ENCODE measurements at regions not wholly inside any gene's neighbourhood (a gene's known extent, or its start where the extent isn't known, plus 50 kb on each side); places are given as distances from the start of the nearest gene placed in this dataset.

- no peak overlapping the region for H3K4me3 ChIP-seq (ENCODE audit: low read length)
- no peak overlapping the region for H3K27ac ChIP-seq (ENCODE audit: low read length)
- H3K9me3 ChIP-seq (ENCODE audit: low read length) = no peaks in the 10 kb centered on the region
- no peak overlapping the region for H3K4me2 ChIP-seq (ENCODE audit: low read length)
- H3K9ac ChIP-seq (ENCODE audit: low read length) = no peak overlapping the region
- H2AFZ ChIP-seq (ENCODE audit: low read length) = no peak overlapping the region
- TF ChIP-seq EZH2phosphoT487 (IDR thresholded peaks at IDR 0.05; ENCODE audit: borderline replicate concordance, low read length) (no peak), EZH2 (IDR thresholded peaks at IDR 0.05; ENCODE audit: low read length, unreplicated experiment) (no peak)
- TF ChIP-seq, protein P1, sequence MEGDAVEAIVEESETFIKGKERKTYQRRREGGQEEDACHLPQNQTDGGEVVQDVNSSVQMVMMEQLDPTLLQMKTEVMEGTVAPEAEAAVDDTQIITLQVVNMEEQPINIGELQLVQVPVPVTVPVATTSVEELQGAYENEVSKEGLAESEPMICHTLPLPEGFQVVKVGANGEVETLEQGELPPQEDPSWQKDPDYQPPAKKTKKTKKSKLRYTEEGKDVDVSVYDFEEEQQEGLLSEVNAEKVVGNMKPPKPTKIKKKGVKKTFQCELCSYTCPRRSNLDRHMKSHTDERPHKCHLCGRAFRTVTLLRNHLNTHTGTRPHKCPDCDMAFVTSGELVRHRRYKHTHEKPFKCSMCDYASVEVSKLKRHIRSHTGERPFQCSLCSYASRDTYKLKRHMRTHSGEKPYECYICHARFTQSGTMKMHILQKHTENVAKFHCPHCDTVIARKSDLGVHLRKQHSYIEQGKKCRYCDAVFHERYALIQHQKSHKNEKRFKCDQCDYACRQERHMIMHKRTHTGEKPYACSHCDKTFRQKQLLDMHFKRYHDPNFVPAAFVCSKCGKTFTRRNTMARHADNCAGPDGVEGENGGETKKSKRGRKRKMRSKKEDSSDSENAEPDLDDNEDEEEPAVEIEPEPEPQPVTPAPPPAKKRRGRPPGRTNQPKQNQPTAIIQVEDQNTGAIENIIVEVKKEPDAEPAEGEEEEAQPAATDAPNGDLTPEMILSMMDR (conservative IDR thresholded peaks at IDR 0.05; ENCODE audit: low read depth, low read length) = no peak
- CTCF ChIA-PET = no interaction called here
- H3K27me3 ChIP-seq (ENCODE audit: low read length) = no peaks in the 10 kb centered on the region
- H3K4me1 ChIP-seq (ENCODE audit: insufficient read depth, low read length) = peaks cover 3% of the 10 kb centered on the region; the same call in 1 of the 2 replicates
- intact Hi-C loops (cut with micrococcal nuclease) = no loop called here
- H3K79me2 ChIP-seq (ENCODE audit: low read length) = no peaks in the 10 kb centered on the region
- no peak for ATAC-seq
- H3K9me2 ChIP-seq (replicated peaks; ENCODE audit: low read length) = no peaks in the 10 kb centered on the region
- POLR2A ChIA-PET (ENCODE audit: unreplicated experiment) = no interaction called here
- no TSS peak for BruUV-seq (replicated peaks)
- no peaks in the 10 kb centered on the region for H3K36me3 ChIP-seq (ENCODE audit: low read depth, low read length)
- H4K20me1 ChIP-seq (ENCODE audit: low read length) = no peaks in the 10 kb centered on the region
- DNase-seq = no peak
- H3F3A ChIP-seq (ENCODE audit: low read length, unreplicated experiment) = no peaks in the 10 kb centered on the region
Measured at GRCh38 chr3:165526367-165526766, 310.9 kb downstream of the BCHE start.

DNA sequence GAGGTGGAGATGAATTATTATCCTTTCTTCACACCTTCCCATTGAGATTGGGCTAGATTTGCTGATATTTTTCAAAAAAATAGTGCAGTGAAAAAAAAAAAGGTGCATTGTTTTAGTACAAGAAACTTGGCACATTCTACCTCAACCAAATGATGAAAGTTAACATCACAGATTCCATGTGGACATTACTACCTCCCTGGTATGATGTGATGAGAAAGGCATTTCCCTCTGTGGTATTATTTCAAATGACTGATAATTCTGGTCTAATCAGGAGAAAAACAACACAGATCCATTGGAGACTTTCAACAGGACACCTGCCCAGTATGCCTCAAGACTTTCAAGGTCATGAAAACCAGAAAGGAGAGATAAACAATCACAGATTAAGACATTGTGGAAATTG, 313.4 kb downstream of the BCHE start:
- no peaks in the 10 kb centered on the region for H3K79me2 ChIP-seq (ENCODE audit: low read length)
- BruUV-seq (replicated peaks) = no TSS peak
- no peak overlapping the region for H3K27ac ChIP-seq (ENCODE audit: low read length)
- H3K27me3 ChIP-seq (ENCODE audit: low read length) = no peaks in the 10 kb centered on the region
- no peak overlapping the region for H2AFZ ChIP-seq (ENCODE audit: low read length)
- ChIA-PET POLR2A (ENCODE audit: unreplicated experiment) (no interaction called here), CTCF (no interaction called here)
- no peak overlapping the region for H3K4me2 ChIP-seq (ENCODE audit: low read length)
- intact Hi-C loops (cut with micrococcal nuclease) = no loop called here
- H3K4me3 ChIP-seq (ENCODE audit: low read length) = no peak overlapping the region
- H3K9ac ChIP-seq (ENCODE audit: low read length) = no peak overlapping the region
- ATAC-seq = no peak
- H3K4me1 ChIP-seq (ENCODE audit: insufficient read depth, low read length) = peaks cover 3% of the 10 kb centered on the region; the same call in 1 of the 2 replicates
- no peaks in the 10 kb centered on the region for H4K20me1 ChIP-seq (ENCODE audit: low read length)
- no peaks in the 10 kb centered on the region for H3F3A ChIP-seq (ENCODE audit: low read length, unreplicated experiment)
- no peaks in the 10 kb centered on the region for H3K9me2 ChIP-seq (replicated peaks; ENCODE audit: low read length)
- no peaks in the 10 kb centered on the region for H3K36me3 ChIP-seq (ENCODE audit: low read depth, low read length)
- peak; percentile 37 for DNase-seq
- no peaks in the 10 kb centered on the region for H3K9me3 ChIP-seq (ENCODE audit: low read length)
- TF ChIP-seq, protein P1 (conservative IDR thresholded peaks at IDR 0.05; ENCODE audit: low read depth, low read length) = no peak
- TF ChIP-seq EZH2 (IDR thresholded peaks at IDR 0.05; ENCODE audit: low read length, unreplicated experiment) (no peak), EZH2phosphoT487 (IDR thresholded peaks at IDR 0.05; ENCODE audit: borderline replicate concordance, low read length) (no peak)

DNA sequence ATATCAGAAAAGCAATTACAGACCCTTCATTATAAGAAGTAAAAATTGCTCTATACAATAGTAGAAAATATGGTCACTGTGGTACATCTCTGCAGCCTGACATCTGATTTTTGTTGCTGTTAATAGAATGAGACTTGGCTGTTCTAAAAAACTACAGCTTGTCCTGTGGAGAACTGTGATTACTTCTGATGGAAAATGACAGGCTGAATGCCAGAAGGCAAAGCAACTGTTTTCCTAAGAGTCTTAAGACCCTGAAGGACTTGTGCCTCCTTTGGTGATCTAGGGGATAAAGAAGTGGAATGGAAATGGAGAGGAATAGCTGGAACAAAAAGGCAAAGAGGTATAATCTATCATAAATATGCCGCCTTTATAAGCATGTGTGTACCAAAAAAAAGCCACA, 314.8 kb downstream of the BCHE start:
- Histone ChIP-seq H2AFZ (ENCODE audit: low read length) (no peak overlapping the region), H3K79me2 (ENCODE audit: low read length) (no peaks in the 10 kb centered on the region), H4K20me1 (ENCODE audit: low read length) (no peaks in the 10 kb centered on the region), H3K9ac (ENCODE audit: low read length) (no peak overlapping the region), H3K36me3 (ENCODE audit: low read depth, low read length) (no peaks in the 10 kb centered on the region), H3K9me3 (ENCODE audit: low read length) (no peaks in the 10 kb centered on the region), H3K27me3 (ENCODE audit: low read length) (no peaks in the 10 kb centered on the region), H3K4me1 (ENCODE audit: insufficient read depth, low read length) (peaks cover 3% of the 10 kb centered on the region; the same call in 1 of the 2 replicates), H3F3A (ENCODE audit: low read length, unreplicated experiment) (no peaks in the 10 kb centered on the region), H3K4me3 (ENCODE audit: low read length) (no peak overlapping the region), H3K4me2 (ENCODE audit: low read length) (no peak overlapping the region), H3K27ac (ENCODE audit: low read length) (no peak overlapping the region), H3K9me2 (replicated peaks; ENCODE audit: low read length) (no peaks in the 10 kb centered on the region)
- POLR2A ChIA-PET (ENCODE audit: unreplicated experiment) = no interaction called here
- DNase-seq = no peak
- BruUV-seq (replicated peaks) = no TSS peak
- no peak for ATAC-seq
- TF ChIP-seq EZH2 (IDR thresholded peaks at IDR 0.05; ENCODE audit: low read length, unreplicated experiment) (no peak), EZH2phosphoT487 (IDR thresholded peaks at IDR 0.05; ENCODE audit: borderline replicate concordance, low read length) (no peak)
- TF ChIP-seq, protein P1 (conservative IDR thresholded peaks at IDR 0.05; ENCODE audit: low read depth, low read length) = no peak
- CTCF ChIA-PET = no interaction called here
- intact Hi-C loops (cut with micrococcal nuclease) = no loop called here

Measured in PC-3 (cell line).